HFFc6 (cell line): ENCODE measurements at regions not wholly inside any gene's neighbourhood (a gene's known extent, or its start where the extent isn't known, plus 50 kb on each side); places are given as distances from the start of the nearest gene placed in this dataset.

Experiments
- DNase-seq: peaks from one replicate; pipeline ENCODE4 v3.0.0-alpha.2; 2018
- H3K27ac Mint-ChIP-seq: 2 replicates; pipeline ENCODE4 v1.8.0; 2020; ENCODE audit warnings: mild to moderate bottlenecking, mixed read lengths
- H3K27me3 Mint-ChIP-seq: 2 replicates; pipeline ENCODE4 v1.8.0; 2021; ENCODE audit warnings: mild to moderate bottlenecking, moderate library complexity, mixed read lengths; ENCODE audit not compliant: insufficient read depth
- H3K36me3 Mint-ChIP-seq: 2 replicates; pipeline ENCODE4 v1.8.0; 2021; ENCODE audit warnings: low read depth, mixed read lengths
- H3K4me1 Mint-ChIP-seq: 2 replicates; pipeline ENCODE4 v1.8.0; 2020; ENCODE audit warnings: low read depth, mixed read lengths
- H3K4me3 Mint-ChIP-seq: 2 replicates; pipeline ENCODE4 v1.8.0; 2020; ENCODE audit warnings: mild to moderate bottlenecking, moderate library complexity, mixed read lengths
- H3K9me3 Mint-ChIP-seq: 2 replicates; pipeline ENCODE4 v1.8.0; 2020; ENCODE audit warnings: mild to moderate bottlenecking, mixed read lengths
- CTCF ChIP-seq: fragments of 200-600 bp; sonication (generic); IDR thresholded peaks from 2 replicates; pipeline ENCODE4 v1.5.0; 2021; ENCODE audit warnings: antibody characterized with exemption, mild to moderate bottlenecking

GRCh38 chr6:19438566-19439353, 398.4 kb upstream of the ID4 start:
- no peak for DNase-seq
- no peak overlapping the region for H3K27ac Mint-ChIP-seq
- no peaks in the 10 kb centered on the region for H3K4me1 Mint-ChIP-seq
- H3K36me3 Mint-ChIP-seq: no peaks in the 10 kb centered on the region
- no peak for TF ChIP-seq CTCF
- no peaks in the 10 kb centered on the region for H3K9me3 Mint-ChIP-seq
- no peaks in the 10 kb centered on the region; the same call in none of the 2 replicates for H3K27me3 Mint-ChIP-seq
- no peak overlapping the region for H3K4me3 Mint-ChIP-seq

- H3K27me3 Mint-ChIP-seq: no peaks in the 10 kb centered on the region; the same call in none of the 2 replicates
- H3K4me1 Mint-ChIP-seq: no peaks in the 10 kb centered on the region; the same call in 1 of the 2 replicates
- TF ChIP-seq CTCF: no peak
- no peak overlapping the region for H3K27ac Mint-ChIP-seq
- H3K36me3 Mint-ChIP-seq: no peaks in the 10 kb centered on the region
- no peaks in the 10 kb centered on the region for H3K9me3 Mint-ChIP-seq
- DNase-seq: no peak
- H3K4me3 Mint-ChIP-seq: no peak overlapping the region
Measured at GRCh38 chr6:19440531-19440930, 396.6 kb upstream of the ID4 start.

GRCh38 chr6:19443411-19443810, 393.8 kb upstream of the ID4 start:
- no peak for DNase-seq
- TF ChIP-seq CTCF: no peak
- no peak overlapping the region for H3K27ac Mint-ChIP-seq
- no peaks in the 10 kb centered on the region for H3K9me3 Mint-ChIP-seq
- H3K4me3 Mint-ChIP-seq: no peak overlapping the region
- no peaks in the 10 kb centered on the region; the same call in 1 of the 2 replicates for H3K27me3 Mint-ChIP-seq
- H3K4me1 Mint-ChIP-seq: no peaks in the 10 kb centered on the region; the same call in 1 of the 2 replicates
- no peaks in the 10 kb centered on the region for H3K36me3 Mint-ChIP-seq

- no peak overlapping the region for H3K27ac Mint-ChIP-seq
- H3K27me3 Mint-ChIP-seq: no peaks in the 10 kb centered on the region; the same call in 1 of the 2 replicates
- no peaks in the 10 kb centered on the region for H3K36me3 Mint-ChIP-seq
- no peaks in the 10 kb centered on the region for H3K9me3 Mint-ChIP-seq
- DNase-seq: no peak
- no peak overlapping the region for H3K4me3 Mint-ChIP-seq
- no peaks in the 10 kb centered on the region; the same call in 1 of the 2 replicates for H3K4me1 Mint-ChIP-seq
- TF ChIP-seq CTCF: no peak
Measured at GRCh38 chr6:19444041-19444440, 393.1 kb upstream of the ID4 start.

- Mint-ChIP-seq H3K4me1 (no peaks in the 10 kb centered on the region; the same call in 1 of the 2 replicates), H3K9me3 (no peaks in the 10 kb centered on the region), H3K4me3 (no peak overlapping the region), H3K27me3 (no peaks in the 10 kb centered on the region; the same call in none of the 2 replicates), H3K27ac (no peak overlapping the region), H3K36me3 (no peaks in the 10 kb centered on the region)
- no peak for DNase-seq
- no peak for TF ChIP-seq CTCF
Measured at GRCh38 chr6:19444481-19444880, 392.7 kb upstream of the ID4 start.
